Chondrocyte (in vitro differentiated cells): ENCODE measurements at regions not wholly inside any gene's neighbourhood (a gene's known extent, or its start where the extent isn't known, plus 50 kb on each side); places are given as distances from the start of the nearest gene placed in this dataset.

Experiments
- DNase-seq: peaks from one replicate; pipeline ENCODE4 v3.0.0; 2021; ENCODE audit warnings: mixed read lengths, low spot score
- H3K27ac Mint-ChIP-seq: one replicate; pipeline ENCODE4 v1.8.0; 2021; ENCODE audit warnings: mild to moderate bottlenecking, moderate library complexity, mixed read lengths; ENCODE audit not compliant: unreplicated experiment
- H3K27me3 Mint-ChIP-seq: 2 replicates; pipeline ENCODE4 v1.8.0; 2021; ENCODE audit warnings: low read depth, mixed read lengths
- H3K36me3 Mint-ChIP-seq: 2 replicates; pipeline ENCODE4 v1.8.0; 2021; ENCODE audit warnings: low read depth, mixed read lengths
- H3K4me1 Mint-ChIP-seq: 2 replicates; pipeline ENCODE4 v1.8.0; 2021; ENCODE audit warnings: low read depth, mild to moderate bottlenecking, mixed read lengths
- H3K4me3 Mint-ChIP-seq: one replicate; pipeline ENCODE4 v1.8.0; 2021; ENCODE audit warnings: mild to moderate bottlenecking, moderate library complexity, mixed read lengths; ENCODE audit not compliant: unreplicated experiment
- H3K9me3 Mint-ChIP-seq: 2 replicates; pipeline ENCODE4 v1.8.0; 2021; ENCODE audit warnings: low read depth, mixed read lengths
- CTCF ChIP-seq: fragments of 200-600 bp; sonication (generic); IDR thresholded peaks from 2 replicates; pipeline ENCODE4 v1.5.0; 2021; ENCODE audit warnings: antibody characterized with exemption, mild to moderate bottlenecking, moderate library complexity

- Mint-ChIP-seq H3K27ac (no peak overlapping the region), H3K9me3 (peaks cover 25% of the 10 kb centered on the region), H3K4me1 (no peaks in the 10 kb centered on the region), H3K27me3 (no peaks in the 10 kb centered on the region), H3K4me3 (no peak overlapping the region), H3K36me3 (no peaks in the 10 kb centered on the region)
- no peak for TF ChIP-seq CTCF
- no peak for DNase-seq
Measured at GRCh38 chr12:16100206-16100605, 177.3 kb downstream of the SLC15A5 start.

- Mint-ChIP-seq H3K36me3 (no peaks in the 10 kb centered on the region), H3K27ac (no peak overlapping the region), H3K4me1 (no peaks in the 10 kb centered on the region), H3K27me3 (no peaks in the 10 kb centered on the region), H3K9me3 (peaks cover under 1% of the 10 kb centered on the region), H3K4me3 (no peak overlapping the region)
- no peak for DNase-seq
- TF ChIP-seq CTCF = no peak
Measured at GRCh38 chr12:16096273-16096849, 181.1 kb downstream of the SLC15A5 start.

DNA sequence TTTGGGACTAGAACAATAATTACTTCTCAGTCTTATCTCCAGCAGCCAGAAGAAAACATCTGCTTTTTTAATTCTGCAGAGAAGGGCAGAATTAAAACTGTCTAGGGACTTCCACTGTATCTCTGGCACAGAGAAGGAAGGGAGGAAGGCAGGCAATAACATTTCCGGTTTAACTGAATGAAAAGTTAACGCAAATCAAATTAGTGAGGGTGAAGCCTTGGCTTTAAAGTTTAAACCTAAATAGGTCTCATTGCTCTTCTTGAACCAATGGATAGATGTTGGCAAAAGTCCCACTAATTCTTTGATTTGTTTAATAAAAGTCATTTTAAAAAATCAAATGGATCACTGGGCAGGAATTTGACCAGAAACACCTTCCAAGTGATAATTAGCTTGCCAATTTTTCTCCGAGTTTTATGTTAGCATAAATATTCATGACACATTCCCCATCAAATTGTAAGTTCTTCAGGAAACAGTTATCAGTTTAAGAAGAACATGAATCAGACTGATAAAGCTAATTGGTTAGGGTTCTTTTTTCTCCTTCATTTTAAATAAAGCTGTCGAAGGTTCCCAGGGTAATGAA, 181.9 kb downstream of the SLC15A5 start:
- DNase-seq = no peak
- peaks cover 4% of the 10 kb centered on the region for H3K9me3 Mint-ChIP-seq
- no peaks in the 10 kb centered on the region for H3K36me3 Mint-ChIP-seq
- no peak overlapping the region for H3K27ac Mint-ChIP-seq
- no peak overlapping the region for H3K4me3 Mint-ChIP-seq
- TF ChIP-seq CTCF = no peak
- no peaks in the 10 kb centered on the region for H3K4me1 Mint-ChIP-seq
- H3K27me3 Mint-ChIP-seq = no peaks in the 10 kb centered on the region

DNA sequence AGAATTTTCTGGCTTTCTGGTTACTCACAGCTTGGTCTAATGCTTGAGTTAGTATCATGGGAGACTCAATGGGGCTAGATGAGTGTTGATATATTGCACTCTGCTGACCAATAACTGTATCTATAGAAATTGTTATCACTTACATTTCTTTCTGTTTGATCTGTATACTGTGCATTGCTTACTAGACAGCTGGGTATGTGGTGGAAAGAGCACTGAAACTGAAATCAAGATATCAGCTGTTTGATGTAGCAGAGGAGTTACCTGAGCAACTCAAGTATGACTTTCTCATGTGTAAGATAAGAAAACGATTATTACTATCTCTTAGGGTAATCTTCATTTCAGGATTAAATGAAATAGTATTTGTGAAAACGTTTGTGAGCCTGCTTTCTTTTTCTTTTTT, 183.0 kb downstream of the SLC15A5 start:
- Mint-ChIP-seq H3K27me3 (no peaks in the 10 kb centered on the region), H3K4me1 (no peaks in the 10 kb centered on the region), H3K27ac (no peak overlapping the region), H3K9me3 (peaks cover 4% of the 10 kb centered on the region), H3K36me3 (no peaks in the 10 kb centered on the region), H3K4me3 (no peak overlapping the region)
- DNase-seq = no peak
- no peak for TF ChIP-seq CTCF

GRCh38 chr12:16093825-16094224, 182.7 kb downstream of the DERA start:
- Mint-ChIP-seq H3K4me3 (no peak overlapping the region), H3K36me3 (no peaks in the 10 kb centered on the region), H3K9me3 (peaks cover 4% of the 10 kb centered on the region), H3K27ac (no peak overlapping the region), H3K27me3 (no peaks in the 10 kb centered on the region), H3K4me1 (no peaks in the 10 kb centered on the region)
- no peak for DNase-seq
- TF ChIP-seq CTCF = no peak
